Thyroid gland (tissue), 4 donors: ENCODE measurements at regions not wholly inside any gene's neighbourhood (a gene's known extent, or its start where the extent isn't known, plus 50 kb on each side); places are given as distances from the start of the nearest gene placed in this dataset.

Experiments used
- POLR2A ChIP-seq, 2 donors: fragments of 450-650 bp; IDR thresholded peaks; one replicate each; pipeline ENCODE4 v1.6.1; 2017; ENCODE audit warnings: antibody characterized with exemption in 2 of 2, mild to moderate bottlenecking in 2 of 2, moderate library complexity in 1 of 2
- TF ChIP-seq, protein P1 (sequence below), 6 experiments: fragments of 200-600 bp in 3 of 6; fragments of 450-650 bp in 3 of 6; sonication (generic) in 3 of 6; IDR thresholded peaks; one replicate each; pipeline ENCODE4 v1.5.1; 2016 to 2019; ENCODE audit warnings: antibody characterized with exemption in 6 of 6, mild to moderate bottlenecking in 2 of 6, inconsistent platforms in 1 of 6, moderate library complexity in 1 of 6

DNA sequence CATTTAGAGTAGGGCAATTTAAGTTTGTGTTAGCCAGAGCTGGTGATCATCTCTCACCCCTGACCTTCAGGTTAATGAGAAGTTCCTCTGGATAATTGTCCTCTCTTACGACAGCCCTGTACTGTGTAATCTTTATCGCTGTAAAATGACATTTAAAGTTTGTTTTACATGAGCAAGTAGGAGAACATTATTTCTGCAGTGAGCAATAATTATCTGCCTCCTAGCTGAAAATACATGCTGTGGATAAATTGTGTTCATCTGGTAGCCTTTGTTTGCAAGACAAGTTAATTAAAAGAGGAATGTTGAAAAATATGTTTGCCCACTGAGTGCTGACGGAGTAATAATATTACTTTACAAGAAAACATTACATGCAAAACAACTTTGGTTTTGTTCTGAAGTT, 1083.8 kb upstream of the NUDT12 start:
- TF ChIP-seq POLR2A (IDR thresholded peaks at IDR 0.05) = no peak
- TF ChIP-seq, protein P1, sequence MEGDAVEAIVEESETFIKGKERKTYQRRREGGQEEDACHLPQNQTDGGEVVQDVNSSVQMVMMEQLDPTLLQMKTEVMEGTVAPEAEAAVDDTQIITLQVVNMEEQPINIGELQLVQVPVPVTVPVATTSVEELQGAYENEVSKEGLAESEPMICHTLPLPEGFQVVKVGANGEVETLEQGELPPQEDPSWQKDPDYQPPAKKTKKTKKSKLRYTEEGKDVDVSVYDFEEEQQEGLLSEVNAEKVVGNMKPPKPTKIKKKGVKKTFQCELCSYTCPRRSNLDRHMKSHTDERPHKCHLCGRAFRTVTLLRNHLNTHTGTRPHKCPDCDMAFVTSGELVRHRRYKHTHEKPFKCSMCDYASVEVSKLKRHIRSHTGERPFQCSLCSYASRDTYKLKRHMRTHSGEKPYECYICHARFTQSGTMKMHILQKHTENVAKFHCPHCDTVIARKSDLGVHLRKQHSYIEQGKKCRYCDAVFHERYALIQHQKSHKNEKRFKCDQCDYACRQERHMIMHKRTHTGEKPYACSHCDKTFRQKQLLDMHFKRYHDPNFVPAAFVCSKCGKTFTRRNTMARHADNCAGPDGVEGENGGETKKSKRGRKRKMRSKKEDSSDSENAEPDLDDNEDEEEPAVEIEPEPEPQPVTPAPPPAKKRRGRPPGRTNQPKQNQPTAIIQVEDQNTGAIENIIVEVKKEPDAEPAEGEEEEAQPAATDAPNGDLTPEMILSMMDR (IDR thresholded peaks at IDR 0.05) = no peak
